ENCODE measurements at regions not wholly inside any gene's neighbourhood (a gene's known extent, or its start where the extent isn't known, plus 50 kb on each side); places are given as distances from the start of the nearest gene placed in this dataset.

- H3K27me3 ChIP-seq, result peaks cover 0 to 4% (median 0%) of the 10 kb centered on the region in 3 donors
- TF ChIP-seq CTCF (IDR thresholded peaks at IDR 0.05), result no peak
- TF ChIP-seq POLR2A (IDR thresholded peaks at IDR 0.05), result no peak
- TF ChIP-seq POLR2AphosphoS5 (IDR thresholded peaks at IDR 0.05), result no peak
- no peak for TF ChIP-seq EP300 (IDR thresholded peaks at IDR 0.05)
- DNase-seq, result no peak
- H3K4me3 ChIP-seq, result no peak overlapping the region
- H3K9me3 ChIP-seq, result no peaks in the 10 kb centered on the region
- no peaks in the 10 kb centered on the region for H3K4me1 ChIP-seq
- no peaks in the 10 kb centered on the region for H3K36me3 ChIP-seq
- 82 to 84% (median 82%) methylated on average over 5 of the region's 5 CpGs for WGBS, 5 donors
- intact Hi-C loops (cut with DNase I; ENCODE audit: low total_unique reads), result no loop called here
- H3K27ac ChIP-seq, result no peak overlapping the region
These were observed 544.7 kb downstream of the CDH26 start for GRCh38 chr20:60502881-60503280.

- intact Hi-C loops (cut with DNase I; ENCODE audit: low total_unique reads), result no loop called here
- Histone ChIP-seq H3K27me3 (no peaks in the 10 kb centered on the region), H3K4me1 (no peaks in the 10 kb centered on the region), H3K9me3 (no peaks in the 10 kb centered on the region), H3K4me3 (no peak overlapping the region), H3K27ac (no peak overlapping the region), H3K36me3 (no peaks in the 10 kb centered on the region)
- no peak for TF ChIP-seq CTCF (IDR thresholded peaks at IDR 0.05)
- TF ChIP-seq EP300 (IDR thresholded peaks at IDR 0.05), result no peak
- no peak for TF ChIP-seq POLR2A (IDR thresholded peaks at IDR 0.05)
- no peak for TF ChIP-seq POLR2AphosphoS5 (IDR thresholded peaks at IDR 0.05)
- no peak for DNase-seq
- WGBS, 5 donors, result 56 to 68% (median 65%) methylated on average over 3 of the region's 3 CpGs
These were observed 547.2 kb downstream of the CDH26 start for GRCh38 chr20:60505423-60505822.

DNA sequence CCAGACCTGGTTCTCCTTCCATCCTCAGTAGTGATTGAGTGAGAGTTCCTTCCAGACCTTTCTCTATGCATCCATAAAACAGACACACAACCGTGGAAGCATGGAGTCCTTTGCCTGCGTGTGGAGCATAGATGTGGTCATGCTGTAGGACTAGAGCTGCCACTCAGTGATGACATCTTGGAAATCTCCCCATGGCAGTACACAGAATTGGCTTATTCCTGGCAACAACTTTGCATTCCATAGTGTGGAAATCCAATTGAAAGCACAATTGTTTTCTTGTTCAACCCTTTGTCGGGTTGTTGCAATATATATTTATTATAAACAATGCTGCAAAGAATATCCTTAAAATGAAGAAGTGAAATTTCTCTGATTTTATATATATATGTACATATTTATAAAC lies 547.8 kb downstream of the CDH26 start:
- intact Hi-C loops (cut with DNase I; ENCODE audit: low total_unique reads), result no loop called here
- DNase-seq, result no peak
- no peak overlapping the region for H3K27ac ChIP-seq
- no peaks in the 10 kb centered on the region for H3K27me3 ChIP-seq
- no peak overlapping the region for H3K4me3 ChIP-seq
- 81 to 90% (median 82%) methylated on average over 3 of the region's 3 CpGs for WGBS, 5 donors
- H3K36me3 ChIP-seq, result no peaks in the 10 kb centered on the region
- TF ChIP-seq CTCF (IDR thresholded peaks at IDR 0.05) (no peak), POLR2A (IDR thresholded peaks at IDR 0.05) (no peak), POLR2AphosphoS5 (IDR thresholded peaks at IDR 0.05) (no peak), EP300 (IDR thresholded peaks at IDR 0.05) (no peak)
- H3K4me1 ChIP-seq, result no peaks in the 10 kb centered on the region
- no peaks in the 10 kb centered on the region for H3K9me3 ChIP-seq

- H3K4me3 ChIP-seq, result no peak overlapping the region
- intact Hi-C loops (cut with DNase I; ENCODE audit: low total_unique reads), result no loop called here
- no peaks in the 10 kb centered on the region for H3K4me1 ChIP-seq
- no peak for DNase-seq
- H3K27ac ChIP-seq, result no peak overlapping the region
- TF ChIP-seq EP300 (IDR thresholded peaks at IDR 0.05), result no peak
- no peak for TF ChIP-seq CTCF (IDR thresholded peaks at IDR 0.05)
- TF ChIP-seq POLR2A (IDR thresholded peaks at IDR 0.05), result no peak
- TF ChIP-seq POLR2AphosphoS5 (IDR thresholded peaks at IDR 0.05), result no peak
- no peaks in the 10 kb centered on the region for H3K9me3 ChIP-seq
- no peaks in the 10 kb centered on the region for H3K27me3 ChIP-seq
- 52 to 62% (median 57%) methylated on average over 9 of the region's 9 CpGs for WGBS, 5 donors
- no peaks in the 10 kb centered on the region for H3K36me3 ChIP-seq
These were observed 549.0 kb downstream of the CDH26 start for GRCh38 chr20:60507087-60507694.

Data from stomach (tissue), 8 donors.